Glutamatergic neuron (in vitro differentiated cells): ENCODE measurements at regions not wholly inside any gene's neighbourhood (a gene's known extent, or its start where the extent isn't known, plus 50 kb on each side); places are given as distances from the start of the nearest gene placed in this dataset.

Experiments
- DNase-seq: peaks from one replicate; pipeline ENCODE4 v3.0.0; 2022
- H3K27ac Mint-ChIP-seq: one replicate; pipeline ENCODE4 v1.8.0; 2020; ENCODE audit warnings: mild to moderate bottlenecking, mixed read lengths, inconsistent platforms; ENCODE audit not compliant: unreplicated experiment
- H3K27me3 Mint-ChIP-seq: one replicate; pipeline ENCODE4 v1.8.0; 2020; ENCODE audit warnings: mild to moderate bottlenecking, moderate library complexity, mixed read lengths, inconsistent platforms; ENCODE audit not compliant: unreplicated experiment
- H3K36me3 Mint-ChIP-seq: one replicate; pipeline ENCODE4 v1.8.0; 2020; ENCODE audit warnings: mild to moderate bottlenecking, mixed read lengths, inconsistent platforms; ENCODE audit not compliant: unreplicated experiment
- H3K4me1 Mint-ChIP-seq: one replicate; pipeline ENCODE4 v1.8.0; 2020; ENCODE audit warnings: mild to moderate bottlenecking, low read depth, mixed read lengths, inconsistent platforms; ENCODE audit not compliant: unreplicated experiment
- H3K4me3 Mint-ChIP-seq: one replicate; pipeline ENCODE4 v1.8.0; 2020; ENCODE audit warnings: mild to moderate bottlenecking, mixed read lengths, inconsistent platforms; ENCODE audit not compliant: unreplicated experiment
- H3K9me3 Mint-ChIP-seq: one replicate; pipeline ENCODE4 v1.8.0; 2020; ENCODE audit warnings: mild to moderate bottlenecking, moderate library complexity, mixed read lengths, inconsistent platforms; ENCODE audit not compliant: unreplicated experiment
- CTCF ChIP-seq: fragments of 200-600 bp; sonication (generic); IDR thresholded peaks from one replicate; pipeline ENCODE4 v1.5.0; 2021; ENCODE audit not compliant: partially characterized antibody, unreplicated experiment

DNA sequence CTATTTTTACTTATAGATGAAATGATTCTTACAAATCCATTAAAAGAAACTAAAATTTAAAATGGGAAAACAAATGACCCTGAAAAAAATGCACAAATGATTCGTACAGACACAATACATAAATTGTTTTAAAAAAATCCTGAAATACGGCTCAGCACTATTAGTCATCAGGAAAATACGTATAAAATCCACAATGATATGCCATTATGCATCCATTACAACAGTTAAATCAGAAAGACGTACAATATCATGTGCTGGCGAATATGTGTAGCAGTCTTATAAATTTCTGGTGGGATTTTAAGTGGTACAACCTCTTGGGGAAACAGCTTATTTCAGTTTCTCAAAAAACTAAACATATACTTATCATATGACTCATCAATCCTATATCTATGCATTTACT is 600.1 kb upstream of the STEAP1 start:
- Mint-ChIP-seq H3K36me3 (no peaks in the 10 kb centered on the region), H3K27me3 (no peaks in the 10 kb centered on the region), H3K27ac (no peak overlapping the region), H3K4me1 (peaks cover 11% of the 10 kb centered on the region), H3K9me3 (no peaks in the 10 kb centered on the region), H3K4me3 (no peak overlapping the region)
- DNase-seq: no peak
- no peak for TF ChIP-seq CTCF

DNA sequence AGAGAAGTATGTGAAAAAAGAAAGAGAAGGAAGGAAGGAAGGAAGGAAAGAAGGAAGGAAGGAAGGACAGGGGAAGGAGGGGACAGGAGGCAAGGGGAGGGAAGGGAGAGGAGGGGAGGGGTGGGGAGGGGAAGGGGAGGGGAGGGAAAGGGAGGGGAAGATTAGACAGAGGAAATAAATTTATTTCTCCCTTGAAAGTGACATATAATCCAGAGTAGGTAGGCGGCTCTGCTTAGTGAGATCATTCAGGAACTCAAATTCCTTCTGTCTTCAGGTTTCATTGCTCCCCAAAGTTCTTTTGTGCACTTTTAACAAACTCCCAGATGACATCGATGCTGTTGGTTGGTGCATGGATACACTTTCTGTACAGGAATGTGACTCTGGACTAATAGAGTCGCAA is 594.7 kb upstream of the STEAP1 start:
- DNase-seq: no peak
- Mint-ChIP-seq H3K36me3 (no peaks in the 10 kb centered on the region), H3K27ac (no peak overlapping the region), H3K9me3 (no peaks in the 10 kb centered on the region), H3K4me1 (no peaks in the 10 kb centered on the region), H3K27me3 (no peaks in the 10 kb centered on the region), H3K4me3 (no peak overlapping the region)
- TF ChIP-seq CTCF: no peak

GRCh38 chr7:89563597-89563996 is 590.7 kb upstream of the STEAP1 start:
- H3K27ac Mint-ChIP-seq: no peak overlapping the region
- peaks cover 4% of the 10 kb centered on the region for H3K36me3 Mint-ChIP-seq
- H3K27me3 Mint-ChIP-seq: no peaks in the 10 kb centered on the region
- no peak overlapping the region for H3K4me3 Mint-ChIP-seq
- DNase-seq: no peak
- peaks cover 2% of the 10 kb centered on the region for H3K9me3 Mint-ChIP-seq
- no peaks in the 10 kb centered on the region for H3K4me1 Mint-ChIP-seq
- no peak for TF ChIP-seq CTCF

GRCh38 chr7:89584896-89585295 is 569.4 kb upstream of the STEAP1 start:
- DNase-seq: no peak
- Mint-ChIP-seq H3K4me3 (no peak overlapping the region), H3K4me1 (no peaks in the 10 kb centered on the region), H3K27ac (no peak overlapping the region), H3K27me3 (no peaks in the 10 kb centered on the region), H3K36me3 (peaks cover 5% of the 10 kb centered on the region), H3K9me3 (no peaks in the 10 kb centered on the region)
- no peak for TF ChIP-seq CTCF

DNA sequence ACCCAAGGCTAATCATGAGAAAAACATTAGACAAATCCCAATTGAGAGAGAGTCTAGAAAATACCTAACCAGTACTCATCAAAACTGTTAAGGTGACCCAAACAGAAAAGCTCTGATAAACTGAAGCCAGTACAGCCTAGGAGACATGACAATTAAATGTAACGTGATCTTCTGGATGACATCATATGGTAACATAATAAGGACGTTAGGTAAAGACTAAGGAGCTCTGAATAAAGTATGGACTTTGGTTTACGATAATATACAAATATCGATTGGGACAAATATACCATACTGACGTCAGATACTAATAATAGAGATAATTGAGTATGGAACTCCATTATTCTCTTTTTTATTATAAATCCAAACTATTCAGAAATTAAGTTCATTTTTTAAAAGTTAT is 561.1 kb upstream of the STEAP1 start:
- H3K27ac Mint-ChIP-seq: no peak overlapping the region
- no peaks in the 10 kb centered on the region for H3K9me3 Mint-ChIP-seq

More for the DNA sequence above, 561.1 kb upstream of the STEAP1 start:
- no peaks in the 10 kb centered on the region for H3K27me3 Mint-ChIP-seq
- H3K4me3 Mint-ChIP-seq: no peak overlapping the region
- no peak for TF ChIP-seq CTCF
- H3K36me3 Mint-ChIP-seq: no peaks in the 10 kb centered on the region
- H3K4me1 Mint-ChIP-seq: no peaks in the 10 kb centered on the region
- no peak for DNase-seq
